ENCODE measurements at regions not wholly inside any gene's neighbourhood (a gene's known extent, or its start where the extent isn't known, plus 50 kb on each side); places are given as distances from the start of the nearest gene placed in this dataset.

DNA sequence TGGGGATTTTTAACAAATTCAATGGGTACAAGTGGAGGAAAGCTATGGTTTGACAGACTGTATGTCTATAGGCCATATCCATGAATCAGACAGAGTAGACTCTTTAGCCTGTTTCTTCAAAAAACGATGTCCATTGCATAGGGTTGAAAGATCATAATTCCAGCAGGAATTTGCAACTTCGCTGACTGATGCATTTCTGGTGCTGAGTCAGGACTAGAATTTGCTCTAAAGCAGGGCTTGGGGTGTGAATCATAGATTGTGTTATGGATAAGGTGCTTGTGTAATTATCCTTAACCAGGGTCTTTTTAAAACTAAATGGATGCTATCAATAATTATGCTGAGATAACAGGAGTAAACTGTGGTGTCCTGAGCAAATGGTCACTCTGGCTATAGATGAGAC, 200.4 kb upstream of the TBC1D5 start:
- Histone ChIP-seq H3K4me3 (no peak overlapping the region), H3K36me3 (no peaks in the 10 kb centered on the region), H3K27ac (no peak overlapping the region), H3K4me1 (no peaks in the 10 kb centered on the region), H3K27me3 (no peaks in the 10 kb centered on the region), H3K9me3 (no peaks in the 10 kb centered on the region)
- no peak for TF ChIP-seq POLR2A (IDR thresholded peaks at IDR 0.05)
- TF ChIP-seq, protein P1, sequence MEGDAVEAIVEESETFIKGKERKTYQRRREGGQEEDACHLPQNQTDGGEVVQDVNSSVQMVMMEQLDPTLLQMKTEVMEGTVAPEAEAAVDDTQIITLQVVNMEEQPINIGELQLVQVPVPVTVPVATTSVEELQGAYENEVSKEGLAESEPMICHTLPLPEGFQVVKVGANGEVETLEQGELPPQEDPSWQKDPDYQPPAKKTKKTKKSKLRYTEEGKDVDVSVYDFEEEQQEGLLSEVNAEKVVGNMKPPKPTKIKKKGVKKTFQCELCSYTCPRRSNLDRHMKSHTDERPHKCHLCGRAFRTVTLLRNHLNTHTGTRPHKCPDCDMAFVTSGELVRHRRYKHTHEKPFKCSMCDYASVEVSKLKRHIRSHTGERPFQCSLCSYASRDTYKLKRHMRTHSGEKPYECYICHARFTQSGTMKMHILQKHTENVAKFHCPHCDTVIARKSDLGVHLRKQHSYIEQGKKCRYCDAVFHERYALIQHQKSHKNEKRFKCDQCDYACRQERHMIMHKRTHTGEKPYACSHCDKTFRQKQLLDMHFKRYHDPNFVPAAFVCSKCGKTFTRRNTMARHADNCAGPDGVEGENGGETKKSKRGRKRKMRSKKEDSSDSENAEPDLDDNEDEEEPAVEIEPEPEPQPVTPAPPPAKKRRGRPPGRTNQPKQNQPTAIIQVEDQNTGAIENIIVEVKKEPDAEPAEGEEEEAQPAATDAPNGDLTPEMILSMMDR (IDR thresholded peaks at IDR 0.05 in 4 of 5, conservative IDR thresholded peaks at IDR 0.05 in 1 of 5): no peak
- DNase-seq (no peak), ATAC-seq (no peak)
- in situ Hi-C loops (cut with MboI; ENCODE audit: low sequenced_read_pairs in 4 of 4): no loop called here
- intact Hi-C loops (cut with DNase I; ENCODE audit: low total_unique reads): no loop called here

DNA sequence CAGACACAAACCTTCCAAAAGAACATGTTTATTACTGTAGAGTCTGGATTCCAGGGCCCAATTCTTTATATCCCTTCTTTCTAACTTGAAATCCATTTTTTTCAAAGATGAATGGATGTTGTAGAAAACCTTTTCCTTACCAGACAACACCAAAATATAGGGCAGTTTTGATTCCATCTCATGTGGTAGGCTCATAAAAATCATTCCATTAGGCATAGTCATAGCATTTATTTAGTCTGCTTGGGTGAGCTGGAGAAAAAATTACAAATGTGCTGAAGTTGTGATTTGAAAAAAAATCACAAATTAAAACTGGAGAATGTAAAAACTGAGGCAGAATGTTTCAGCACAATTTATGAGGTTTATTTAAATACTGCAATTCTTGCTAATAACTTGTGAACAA, 199.3 kb upstream of the TBC1D5 start:
- Histone ChIP-seq H3K36me3 (no peaks in the 10 kb centered on the region), H3K27me3 (no peaks in the 10 kb centered on the region), H3K9me3 (no peaks in the 10 kb centered on the region), H3K4me1 (no peaks in the 10 kb centered on the region), H3K4me3 (no peak overlapping the region), H3K27ac (no peak overlapping the region)
- TF ChIP-seq, protein P1 (IDR thresholded peaks at IDR 0.05 in 4 of 5, conservative IDR thresholded peaks at IDR 0.05 in 1 of 5): no peak
- no peak for TF ChIP-seq POLR2A (IDR thresholded peaks at IDR 0.05)
- ATAC-seq (no peak), DNase-seq (no peak)
- intact Hi-C loops (cut with DNase I; ENCODE audit: low total_unique reads): no loop called here
- in situ Hi-C loops (cut with MboI; ENCODE audit: low sequenced_read_pairs in 4 of 4): no loop called here

DNA sequence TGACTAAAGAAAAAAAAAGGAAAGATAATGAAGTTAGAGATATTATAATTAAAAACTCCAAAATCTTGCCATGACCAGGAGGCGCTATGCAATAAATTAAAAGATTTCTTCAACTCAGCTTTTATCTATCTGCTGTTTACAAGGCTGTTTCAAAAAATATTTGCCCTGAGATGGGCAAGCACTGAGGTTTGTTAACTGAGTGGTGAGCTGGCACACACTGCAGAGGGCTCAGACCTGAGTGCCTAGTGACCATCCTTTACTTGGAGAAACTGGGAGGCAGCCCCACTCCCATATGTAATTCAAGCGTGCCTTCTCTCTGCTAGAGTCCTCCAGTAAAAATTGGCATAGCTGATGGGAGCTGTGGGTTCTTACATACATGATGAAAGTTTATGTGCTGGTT, 198.7 kb upstream of the TBC1D5 start:
- H3K27me3 ChIP-seq: no peaks in the 10 kb centered on the region
- DNase-seq: no peak
- intact Hi-C loops (cut with DNase I; ENCODE audit: low total_unique reads): no loop called here
- H3K4me1 ChIP-seq: no peaks in the 10 kb centered on the region
- H3K36me3 ChIP-seq: no peaks in the 10 kb centered on the region
- H3K9me3 ChIP-seq: no peaks in the 10 kb centered on the region
- no peak overlapping the region for H3K27ac ChIP-seq
- no peak overlapping the region for H3K4me3 ChIP-seq
- TF ChIP-seq, protein P1 (IDR thresholded peaks at IDR 0.05 in 4 of 5, conservative IDR thresholded peaks at IDR 0.05 in 1 of 5): no peak
- TF ChIP-seq POLR2A (IDR thresholded peaks at IDR 0.05): no peak
- in situ Hi-C loops (cut with MboI; ENCODE audit: low sequenced_read_pairs in 4 of 4): no loop called here
- ATAC-seq: no peak

DNA sequence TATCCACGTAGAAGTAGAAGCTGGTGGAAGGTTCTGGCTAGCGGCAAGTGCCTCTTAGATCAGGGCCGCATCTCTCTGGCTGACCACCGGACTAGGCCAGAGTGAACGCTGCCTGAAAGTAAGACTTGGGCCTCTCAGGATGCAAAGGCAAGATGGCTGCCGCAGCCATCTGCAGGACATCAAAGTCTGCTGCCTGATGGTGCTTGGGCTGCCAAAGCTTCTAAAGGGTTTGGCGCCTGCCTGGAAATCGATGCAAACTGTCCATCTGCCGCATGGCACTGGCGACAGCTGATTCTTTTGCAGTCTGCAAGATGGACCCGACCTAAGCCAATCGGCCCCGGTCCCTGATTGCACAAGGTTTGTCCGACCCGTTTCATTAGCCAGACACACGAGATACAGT, 196.7 kb upstream of the TBC1D5 start:
- in situ Hi-C loops (cut with MboI; ENCODE audit: low sequenced_read_pairs in 4 of 4): no loop called here
- no peaks in the 10 kb centered on the region for H3K27me3 ChIP-seq
- intact Hi-C loops (cut with DNase I; ENCODE audit: low total_unique reads): no loop called here
- TF ChIP-seq, protein P1 (IDR thresholded peaks at IDR 0.05 in 4 of 5, conservative IDR thresholded peaks at IDR 0.05 in 1 of 5): no peak
- no peak for TF ChIP-seq POLR2A (IDR thresholded peaks at IDR 0.05)
- DNase-seq: no peak
- H3K36me3 ChIP-seq: no peaks in the 10 kb centered on the region
- no peak for ATAC-seq
- no peak overlapping the region for H3K27ac ChIP-seq
- H3K4me1 ChIP-seq: no peaks in the 10 kb centered on the region
- H3K9me3 ChIP-seq: no peaks in the 10 kb centered on the region
- H3K4me3 ChIP-seq: no peak overlapping the region

DNA sequence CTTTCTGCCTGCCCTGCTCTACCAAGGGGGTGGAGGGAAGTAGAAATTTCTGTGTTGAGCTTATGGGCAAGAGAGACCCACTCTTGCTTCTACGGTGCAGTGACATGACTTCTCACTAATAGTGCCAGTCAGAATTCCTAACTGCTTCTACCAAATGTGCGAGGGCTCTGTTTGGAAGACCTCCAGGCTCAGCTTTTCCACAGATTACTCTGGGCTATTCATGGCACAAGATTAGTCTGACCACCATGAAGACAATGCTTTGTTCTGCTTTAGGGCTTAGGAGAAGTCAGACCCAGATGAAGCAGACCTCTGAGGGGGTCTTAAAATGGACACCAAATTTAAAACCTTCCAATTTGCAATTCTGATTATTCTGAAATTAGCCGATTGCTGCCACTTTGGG, 195.9 kb upstream of the TBC1D5 start:
- TF ChIP-seq POLR2A (IDR thresholded peaks at IDR 0.05): no peak
- TF ChIP-seq, protein P1 (IDR thresholded peaks at IDR 0.05 in 4 of 5, conservative IDR thresholded peaks at IDR 0.05 in 1 of 5): no peak
- Histone ChIP-seq H3K27me3 (no peaks in the 10 kb centered on the region), H3K4me1 (no peaks in the 10 kb centered on the region), H3K27ac (no peak overlapping the region), H3K9me3 (no peaks in the 10 kb centered on the region), H3K4me3 (no peak overlapping the region), H3K36me3 (no peaks in the 10 kb centered on the region)
- ATAC-seq: no peak
- in situ Hi-C loops (cut with MboI; ENCODE audit: low sequenced_read_pairs in 4 of 4) (no loop called here), intact Hi-C loops (cut with DNase I; ENCODE audit: low total_unique reads) (no loop called here)
- no peak for DNase-seq
